GM13976 (cell line): ENCODE measurements at regions not wholly inside any gene's neighbourhood (a gene's known extent, or its start where the extent isn't known, plus 50 kb on each side); places are given as distances from the start of the nearest gene placed in this dataset.

Experiments used
- DNase-seq: peaks from one replicate; pipeline ENCODE4 v3.0.0; 2012; ENCODE audit warnings: low spot score
- CTCF ChIP-seq: IDR thresholded peaks from 2 replicates; pipeline ENCODE4 v1.5.1; 2012; ENCODE audit warnings: borderline replicate concordance, mild to moderate bottlenecking; ENCODE audit not compliant: insufficient read depth; ENCODE audit errors: extremely low read depth, missing control alignments, control extremely low read depth
- in situ Hi-C: fragments of 300-500 bp; cut with MboI; formaldehyde crosslinking; loops from one replicate; pipeline ENCODE4 v1.12.0; 2022; ENCODE audit warnings: low sequenced_read_pairs, mixed read lengths, inconsistent platforms; ENCODE audit not compliant: unreplicated experiment

GRCh38 chr9:20148416-20148815 is 359.6 kb upstream of the SLC24A2 start:
- TF ChIP-seq CTCF = no peak
- in situ Hi-C loops = no loop called here
- no peak for DNase-seq

- DNase-seq = no peak
- in situ Hi-C loops = no loop called here
- TF ChIP-seq CTCF = no peak
These were observed 355.4 kb upstream of the SLC24A2 start for GRCh38 chr9:20144197-20144596.

- DNase-seq = no peak
- TF ChIP-seq CTCF = no peak
- in situ Hi-C loops = no loop called here
These were observed 351.0 kb upstream of the SLC24A2 start for GRCh38 chr9:20139763-20140290.

- DNase-seq = no peak
- in situ Hi-C loops = no loop called here
- TF ChIP-seq CTCF = no peak
These were observed 350.0 kb upstream of the SLC24A2 start for GRCh38 chr9:20138841-20139240.

GRCh38 chr9:20138116-20138515 is 349.3 kb upstream of the SLC24A2 start:
- DNase-seq = no peak
- no peak for TF ChIP-seq CTCF
- in situ Hi-C loops = no loop called here

GRCh38 chr9:20137425-20137824 is 348.6 kb upstream of the SLC24A2 start:
- TF ChIP-seq CTCF = no peak
- no peak for DNase-seq
- in situ Hi-C loops = no loop called here

DNA sequence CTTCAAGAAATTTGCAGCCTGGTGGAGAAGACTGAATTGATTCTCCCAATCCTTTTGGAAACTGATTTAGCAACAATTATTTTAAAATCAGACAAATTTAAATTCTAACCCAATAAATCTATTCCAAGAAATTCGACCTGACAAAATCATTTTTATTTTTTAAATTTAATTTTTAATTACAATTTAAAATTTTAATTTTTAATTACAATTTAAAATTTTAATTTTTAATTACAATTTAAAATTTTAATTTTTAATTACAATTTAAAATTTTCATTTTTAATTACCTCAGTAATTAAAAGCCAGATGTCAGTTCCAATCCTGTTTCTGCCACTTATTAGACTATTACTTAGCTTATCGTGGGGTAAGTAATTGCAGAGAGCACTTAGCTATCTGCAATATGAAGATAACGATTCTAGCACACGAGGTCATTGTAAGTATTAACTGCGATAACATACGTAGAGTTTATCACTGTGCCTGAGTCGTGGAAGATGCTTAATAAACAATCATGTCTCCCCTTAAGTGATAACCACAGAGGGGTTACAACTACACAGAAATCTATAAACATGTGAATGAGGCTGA is 346.4 kb upstream of the SLC24A2 start:
- no peak for DNase-seq
- in situ Hi-C loops = no loop called here
- no peak for TF ChIP-seq CTCF
